ENCODE measurements at regions not wholly inside any gene's neighbourhood (a gene's known extent, or its start where the extent isn't known, plus 50 kb on each side); places are given as distances from the start of the nearest gene placed in this dataset.
"Not testable (repeated sequence)": the region's sequence is repeated elsewhere in the genome, so short reads cannot be mapped to it uniquely, and the experiment has no call there.

- H3K36me3 ChIP-seq (ENCODE audit: insufficient read depth, insufficient read length, low read length): no peaks in the 10 kb centered on the region
- no peak for TF ChIP-seq YY1 (IDR thresholded peaks at IDR 0.05; ENCODE audit: insufficient read depth, insufficient read length)
- H3K27me3 ChIP-seq (ENCODE audit: insufficient read depth, insufficient read length): no peaks in the 10 kb centered on the region
- H3K9ac ChIP-seq (ENCODE audit: insufficient read length, low read depth): no peak overlapping the region
- no peak overlapping the region for H3K4me3 ChIP-seq (ENCODE audit: insufficient read length, low read depth)
- H3K4me1 ChIP-seq (ENCODE audit: insufficient read depth, insufficient read length): no peaks in the 10 kb centered on the region
- H3K9me3 ChIP-seq (ENCODE audit: insufficient read depth, low read length): no peaks in the 10 kb centered on the region
- DNase-seq (ENCODE audit: low read depth, low spot score): no peak
These were observed 50.0 kb upstream of the EMX2 start for GRCh38 chr10:117492504-117492903.

GRCh38 chr10:117488004-117488403, 54.5 kb upstream of the EMX2 start:
- no peak overlapping the region for H3K9ac ChIP-seq (ENCODE audit: insufficient read length, low read depth)
- H3K4me1 ChIP-seq (ENCODE audit: insufficient read depth, insufficient read length): no peaks in the 10 kb centered on the region
- TF ChIP-seq SUZ12 (IDR thresholded peaks at IDR 0.05; ENCODE audit: extremely low read depth, insufficient read depth, insufficient read length) (no peak), YY1 (IDR thresholded peaks at IDR 0.05; ENCODE audit: insufficient read depth, insufficient read length) (no peak), ZNF274 (IDR thresholded peaks at IDR 0.05; ENCODE audit: low read depth, low read length) (no peak)
- H3K27me3 ChIP-seq (ENCODE audit: insufficient read depth, insufficient read length): no peaks in the 10 kb centered on the region
- H3K36me3 ChIP-seq (ENCODE audit: insufficient read depth, insufficient read length, low read length): no peaks in the 10 kb centered on the region
- H3K9me3 ChIP-seq (ENCODE audit: insufficient read depth, low read length): no peaks in the 10 kb centered on the region
- DNase-seq (ENCODE audit: low read depth, low spot score): no peak
- no peak overlapping the region for H3K4me3 ChIP-seq (ENCODE audit: insufficient read length, low read depth)

DNA sequence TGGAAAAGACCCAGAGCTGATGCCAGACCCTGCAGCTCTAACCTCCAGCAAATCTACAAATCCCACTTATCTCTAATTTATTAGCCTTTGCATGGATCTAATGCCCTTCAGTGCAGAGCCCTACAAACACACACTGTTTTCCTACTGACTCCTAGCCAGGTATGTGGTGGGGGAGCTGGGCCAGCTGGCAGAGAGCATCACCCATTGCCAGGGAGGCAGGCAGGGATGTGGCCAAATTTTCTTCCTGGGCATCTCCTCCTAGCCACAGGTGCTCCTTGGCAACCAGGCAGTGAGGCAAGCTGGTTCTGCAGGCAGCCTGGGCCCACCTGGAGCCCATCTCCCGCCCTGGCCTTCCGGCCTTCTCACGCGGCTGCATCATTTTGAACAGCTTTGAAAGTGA, 55.9 kb upstream of the EMX2 start:
- no peak for TF ChIP-seq SUZ12 (IDR thresholded peaks at IDR 0.05; ENCODE audit: extremely low read depth, insufficient read depth, insufficient read length)
- no peak for TF ChIP-seq ZNF274 (IDR thresholded peaks at IDR 0.05; ENCODE audit: low read depth, low read length)
- TF ChIP-seq YY1 (IDR thresholded peaks at IDR 0.05; ENCODE audit: insufficient read depth, insufficient read length): no peak
- Histone ChIP-seq H3K36me3 (ENCODE audit: insufficient read depth, insufficient read length, low read length) (no peaks in the 10 kb centered on the region), H3K27me3 (ENCODE audit: insufficient read depth, insufficient read length) (no peaks in the 10 kb centered on the region), H3K4me3 (ENCODE audit: insufficient read length, low read depth) (no peak overlapping the region), H3K9ac (ENCODE audit: insufficient read length, low read depth) (no peak overlapping the region), H3K9me3 (ENCODE audit: insufficient read depth, low read length) (no peaks in the 10 kb centered on the region), H3K4me1 (ENCODE audit: insufficient read depth, insufficient read length) (no peaks in the 10 kb centered on the region)
- no peak for DNase-seq (ENCODE audit: low read depth, low spot score)

DNA sequence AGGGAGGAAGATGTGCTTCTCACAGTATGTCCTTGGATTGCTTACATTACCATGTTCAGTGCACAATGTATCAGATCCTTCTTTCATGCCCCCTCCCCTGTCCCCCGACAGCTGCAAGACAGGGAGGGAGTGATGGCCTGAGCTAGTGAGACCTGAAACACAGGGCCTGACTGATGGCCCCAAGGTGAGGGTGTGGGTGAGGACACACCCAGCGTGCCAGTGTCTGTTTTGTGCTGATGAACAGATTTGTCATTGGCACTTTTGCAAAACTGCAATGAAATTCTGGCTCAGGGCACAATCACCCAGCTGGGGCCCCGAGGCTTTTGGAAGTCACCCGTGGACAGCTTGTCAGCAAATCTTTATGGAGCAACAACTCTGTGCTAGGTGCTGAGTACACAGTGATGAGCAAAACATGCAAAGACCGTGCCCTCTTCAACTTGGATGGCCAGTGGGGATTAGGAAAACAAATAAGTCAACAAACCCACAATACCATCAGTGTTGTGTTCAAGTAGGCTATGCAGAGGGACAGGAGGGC, 59.4 kb upstream of the EMX2 start:
- Histone ChIP-seq H3K4me1 (ENCODE audit: insufficient read depth, insufficient read length) (no peaks in the 10 kb centered on the region), H3K9me3 (ENCODE audit: insufficient read depth, low read length) (no peaks in the 10 kb centered on the region), H3K36me3 (ENCODE audit: insufficient read depth, insufficient read length, low read length) (no peaks in the 10 kb centered on the region), H3K4me3 (ENCODE audit: insufficient read length, low read depth) (no peak overlapping the region), H3K9ac (ENCODE audit: insufficient read length, low read depth) (no peak overlapping the region), H3K27me3 (ENCODE audit: insufficient read depth, insufficient read length) (no peaks in the 10 kb centered on the region)
- TF ChIP-seq SUZ12 (IDR thresholded peaks at IDR 0.05; ENCODE audit: extremely low read depth, insufficient read depth, insufficient read length) (no peak), ZNF274 (IDR thresholded peaks at IDR 0.05; ENCODE audit: low read depth, low read length) (no peak), YY1 (IDR thresholded peaks at IDR 0.05; ENCODE audit: insufficient read depth, insufficient read length) (no peak)
- DNase-seq (ENCODE audit: low read depth, low spot score): no peak

DNA sequence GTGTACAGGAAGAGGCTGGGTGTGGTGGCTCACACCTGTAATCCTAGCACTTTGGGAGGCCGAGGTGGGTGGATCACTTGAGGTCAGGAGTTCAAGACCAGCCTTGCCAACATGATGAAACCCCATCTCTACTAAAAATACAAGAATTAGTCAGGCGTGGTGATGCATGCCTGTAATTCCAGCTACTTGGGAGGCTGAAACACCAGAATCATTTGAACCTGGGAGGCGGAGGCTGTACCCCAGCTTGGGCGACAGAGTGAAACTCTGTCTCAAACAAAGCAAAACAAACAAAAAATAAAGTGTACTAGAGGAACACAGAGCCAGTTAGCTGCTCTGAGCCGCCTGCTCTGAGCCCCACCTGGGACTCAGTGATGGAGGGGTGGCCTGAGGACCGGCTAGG, 61.5 kb upstream of the EMX2 start:
- H3K4me3 ChIP-seq (ENCODE audit: insufficient read length, low read depth); H3K4me1 ChIP-seq (ENCODE audit: insufficient read depth, insufficient read length); H3K36me3 ChIP-seq (ENCODE audit: insufficient read depth, insufficient read length, low read length); H3K9ac ChIP-seq (ENCODE audit: insufficient read length, low read depth); DNase-seq (ENCODE audit: low read depth, low spot score); H3K27me3 ChIP-seq (ENCODE audit: insufficient read depth, insufficient read length); H3K9me3 ChIP-seq (ENCODE audit: insufficient read depth, low read length): not testable (repeated sequence)

DNA sequence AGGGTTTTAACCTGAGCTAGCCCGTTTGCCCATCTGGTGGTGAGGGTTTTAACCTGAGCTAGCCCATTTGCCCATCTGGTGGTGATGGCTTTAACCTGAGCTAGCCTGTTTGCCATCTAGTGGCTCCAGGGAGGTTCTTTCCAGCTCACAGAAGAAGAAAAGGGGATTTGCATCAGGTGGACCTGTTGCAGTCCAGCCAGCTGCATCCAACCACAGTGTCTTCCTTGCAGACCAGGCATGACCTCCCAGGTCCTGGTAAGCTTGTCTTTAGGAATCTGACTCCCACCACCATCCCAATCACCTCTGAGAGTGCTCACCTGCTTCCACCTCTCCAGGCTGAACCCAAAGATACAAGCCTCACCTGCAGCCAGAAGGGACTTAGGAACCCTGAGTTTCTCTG, 62.4 kb upstream of the EMX2 start:
- Histone ChIP-seq H3K4me1 (ENCODE audit: insufficient read depth, insufficient read length) (no peaks in the 10 kb centered on the region), H3K9ac (ENCODE audit: insufficient read length, low read depth) (no peak overlapping the region), H3K4me3 (ENCODE audit: insufficient read length, low read depth) (no peak overlapping the region), H3K27me3 (ENCODE audit: insufficient read depth, insufficient read length) (no peaks in the 10 kb centered on the region), H3K9me3 (ENCODE audit: insufficient read depth, low read length) (no peaks in the 10 kb centered on the region), H3K36me3 (ENCODE audit: insufficient read depth, insufficient read length, low read length) (no peaks in the 10 kb centered on the region)
- no peak for DNase-seq (ENCODE audit: low read depth, low spot score)
- no peak for TF ChIP-seq YY1 (IDR thresholded peaks at IDR 0.05; ENCODE audit: insufficient read depth, insufficient read length)
- no peak for TF ChIP-seq SUZ12 (IDR thresholded peaks at IDR 0.05; ENCODE audit: extremely low read depth, insufficient read depth, insufficient read length)
- TF ChIP-seq ZNF274 (IDR thresholded peaks at IDR 0.05; ENCODE audit: low read depth, low read length): no peak

- Histone ChIP-seq H3K9ac (ENCODE audit: insufficient read length, low read depth) (no peak overlapping the region), H3K4me1 (ENCODE audit: insufficient read depth, insufficient read length) (no peaks in the 10 kb centered on the region), H3K36me3 (ENCODE audit: insufficient read depth, insufficient read length, low read length) (no peaks in the 10 kb centered on the region), H3K9me3 (ENCODE audit: insufficient read depth, low read length) (no peaks in the 10 kb centered on the region), H3K4me3 (ENCODE audit: insufficient read length, low read depth) (no peak overlapping the region), H3K27me3 (ENCODE audit: insufficient read depth, insufficient read length) (no peaks in the 10 kb centered on the region)
- no peak for DNase-seq (ENCODE audit: low read depth, low spot score)
- no peak for TF ChIP-seq ZNF274 (IDR thresholded peaks at IDR 0.05; ENCODE audit: low read depth, low read length)
- TF ChIP-seq YY1 (IDR thresholded peaks at IDR 0.05; ENCODE audit: insufficient read depth, insufficient read length): no peak
- no peak for TF ChIP-seq SUZ12 (IDR thresholded peaks at IDR 0.05; ENCODE audit: extremely low read depth, insufficient read depth, insufficient read length)
These were observed 64.4 kb upstream of the EMX2 start for GRCh38 chr10:117477961-117478670.
